Mucosa of descending colon (tissue), 3 donors: ENCODE measurements at regions not wholly inside any gene's neighbourhood (a gene's known extent, or its start where the extent isn't known, plus 50 kb on each side); places are given as distances from the start of the nearest gene placed in this dataset.

Experiments used
- ATAC-seq: fragments of 200-7000 bp; cut with Tn5 transposase; one replicate; pipeline ENCODE4 v1.9.1; 2020; ENCODE audit warnings: mild to moderate bottlenecking, moderate library complexity
- DNase-seq, 3 donors: peaks; one replicate each; pipeline ENCODE4 v3.0.0-alpha.2; 2020
- H3K36me3 ChIP-seq: fragments of 200-600 bp; one replicate; pipeline ENCODE4 v1.8.0; 2021; ENCODE audit warnings: low read depth, mild to moderate bottlenecking
- H3K4me1 ChIP-seq: fragments of 200-600 bp; one replicate; pipeline ENCODE4 v1.8.0; 2021; ENCODE audit warnings: low read depth, mild to moderate bottlenecking
- H3K4me3 ChIP-seq: fragments of 200-600 bp; one replicate; pipeline ENCODE4 v1.8.0; 2021; ENCODE audit warnings: mild to moderate bottlenecking
- H3K9me3 ChIP-seq: fragments of 200-600 bp; one replicate; pipeline ENCODE4 v1.8.0; 2021; ENCODE audit warnings: mild to moderate bottlenecking
- intact Hi-C, 2 donors: fragments of 100-400 bp; cut with DNase I in 1 of 2; cut with micrococcal nuclease in 1 of 2; formaldehyde crosslinking; loops; one replicate each; pipeline versions ENCODE4 v1.11.0 to v1.11.1; 2022; cut with DNase I, micrococcal nuclease
- TF ChIP-seq, protein P1 (sequence below): fragments of 200-600 bp; IDR thresholded peaks from one replicate; pipeline ENCODE4 v1.8.0; 2022; ENCODE audit warnings: antibody characterized with exemption, mild to moderate bottlenecking
- donor health status: DM: no; HTN: no; CAD: no; lungs with moderate emphysema.
- donor health status: DM: no; HTN: no; CAD: no.
- donor health status: DM: no; HTN: yes; CAD: no.

DNA sequence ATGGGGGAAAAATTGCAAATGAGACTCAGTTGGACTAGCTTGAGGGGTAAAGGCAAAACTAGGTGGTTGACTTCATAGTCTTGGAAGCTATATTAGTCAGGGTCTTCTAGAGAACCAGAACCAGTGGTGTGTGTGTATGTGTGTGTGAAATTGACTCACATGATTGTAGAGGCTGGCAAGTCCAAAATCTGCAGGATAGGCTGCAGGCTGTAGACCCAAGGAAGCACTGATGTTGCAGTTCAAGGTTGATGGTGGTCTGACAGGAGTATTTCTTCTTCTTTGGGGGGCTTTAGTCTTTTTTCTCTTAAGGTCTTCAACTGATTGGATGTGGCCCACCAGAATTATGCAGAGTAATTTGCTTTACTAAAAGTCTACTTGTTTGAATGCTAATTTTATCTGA, 217.4 kb downstream of the MANEA start:
- no peak for ATAC-seq
- Histone ChIP-seq H3K4me1 (no peaks in the 10 kb centered on the region), H3K9me3 (no peaks in the 10 kb centered on the region), H3K4me3 (no peak overlapping the region), H3K36me3 (no peaks in the 10 kb centered on the region)
- DNase-seq: no peak
- intact Hi-C loops: no loop called here
- TF ChIP-seq, protein P1, sequence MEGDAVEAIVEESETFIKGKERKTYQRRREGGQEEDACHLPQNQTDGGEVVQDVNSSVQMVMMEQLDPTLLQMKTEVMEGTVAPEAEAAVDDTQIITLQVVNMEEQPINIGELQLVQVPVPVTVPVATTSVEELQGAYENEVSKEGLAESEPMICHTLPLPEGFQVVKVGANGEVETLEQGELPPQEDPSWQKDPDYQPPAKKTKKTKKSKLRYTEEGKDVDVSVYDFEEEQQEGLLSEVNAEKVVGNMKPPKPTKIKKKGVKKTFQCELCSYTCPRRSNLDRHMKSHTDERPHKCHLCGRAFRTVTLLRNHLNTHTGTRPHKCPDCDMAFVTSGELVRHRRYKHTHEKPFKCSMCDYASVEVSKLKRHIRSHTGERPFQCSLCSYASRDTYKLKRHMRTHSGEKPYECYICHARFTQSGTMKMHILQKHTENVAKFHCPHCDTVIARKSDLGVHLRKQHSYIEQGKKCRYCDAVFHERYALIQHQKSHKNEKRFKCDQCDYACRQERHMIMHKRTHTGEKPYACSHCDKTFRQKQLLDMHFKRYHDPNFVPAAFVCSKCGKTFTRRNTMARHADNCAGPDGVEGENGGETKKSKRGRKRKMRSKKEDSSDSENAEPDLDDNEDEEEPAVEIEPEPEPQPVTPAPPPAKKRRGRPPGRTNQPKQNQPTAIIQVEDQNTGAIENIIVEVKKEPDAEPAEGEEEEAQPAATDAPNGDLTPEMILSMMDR: no peak

DNA sequence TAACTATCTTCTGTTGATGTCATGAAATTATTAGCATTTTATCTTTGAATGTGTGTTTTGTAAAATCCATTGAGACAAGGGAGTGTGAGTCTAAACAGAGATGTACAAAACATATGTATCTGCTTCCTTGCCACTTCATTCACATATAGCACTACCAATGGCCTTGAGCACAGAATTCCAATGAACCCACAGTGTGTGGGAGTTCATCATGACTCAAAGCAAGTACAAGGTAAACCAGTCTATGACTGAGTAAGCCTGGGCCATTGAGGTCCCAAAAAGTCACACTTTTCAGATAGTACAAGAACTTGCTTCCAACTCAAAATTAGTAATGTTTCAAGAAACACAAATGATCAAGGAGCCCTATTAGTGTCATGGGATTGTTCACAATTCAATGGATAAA, 218.6 kb downstream of the MANEA start:
- H3K9me3 ChIP-seq: no peaks in the 10 kb centered on the region
- TF ChIP-seq, protein P1: no peak
- H3K4me3 ChIP-seq: no peak overlapping the region
- DNase-seq: no peak
- H3K36me3 ChIP-seq: no peaks in the 10 kb centered on the region
- no peak for ATAC-seq
- H3K4me1 ChIP-seq: no peaks in the 10 kb centered on the region
- intact Hi-C loops: no loop called here

DNA sequence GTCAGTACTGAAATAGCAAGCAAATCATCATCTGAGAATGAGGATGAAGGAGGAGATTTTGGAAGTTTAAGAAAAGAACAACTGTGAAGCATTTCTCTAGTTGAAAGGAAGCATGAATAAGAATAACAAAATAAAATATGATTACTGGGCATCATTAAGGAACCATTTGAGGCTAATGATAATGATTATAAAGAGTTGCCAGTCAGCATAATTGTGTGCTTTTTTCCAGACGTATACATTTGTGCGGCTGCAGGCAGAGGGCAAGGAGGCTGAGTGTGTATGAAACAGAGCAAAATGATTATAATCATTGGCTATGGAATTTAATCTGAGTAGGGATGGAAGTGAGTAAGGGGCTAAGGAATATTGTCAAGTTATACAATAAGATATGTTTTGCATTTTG, 218.7 kb upstream of the FUT9 start:
- ATAC-seq: no peak
- DNase-seq: no peak
- Histone ChIP-seq H3K9me3 (no peaks in the 10 kb centered on the region), H3K4me3 (no peak overlapping the region), H3K4me1 (no peaks in the 10 kb centered on the region), H3K36me3 (no peaks in the 10 kb centered on the region)
- intact Hi-C loops: no loop called here
- TF ChIP-seq, protein P1: no peak

DNA sequence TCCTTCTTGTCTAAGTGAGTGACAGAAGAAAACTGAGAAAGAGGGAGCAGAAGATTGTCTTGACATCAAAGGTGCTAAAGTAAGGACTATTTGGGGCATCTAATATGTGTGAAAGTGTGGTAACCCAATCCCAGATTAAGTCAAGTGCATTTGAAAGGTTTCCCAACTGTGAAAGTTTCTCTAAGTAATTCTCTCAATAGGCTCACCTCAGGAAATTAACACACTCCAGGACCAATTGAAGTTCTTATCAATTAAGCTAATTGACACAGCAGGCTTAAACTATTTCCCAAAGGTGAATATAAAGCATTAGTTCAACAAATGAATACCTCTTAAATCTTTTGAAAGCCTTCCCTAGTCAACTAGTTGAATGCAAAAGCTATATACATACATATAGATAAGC, 212.8 kb upstream of the FUT9 start:
- Histone ChIP-seq H3K9me3 (no peaks in the 10 kb centered on the region), H3K4me1 (no peaks in the 10 kb centered on the region), H3K4me3 (no peak overlapping the region), H3K36me3 (no peaks in the 10 kb centered on the region)
- TF ChIP-seq, protein P1: no peak
- intact Hi-C loops: no loop called here
- DNase-seq (no peak), ATAC-seq (no peak)

DNA sequence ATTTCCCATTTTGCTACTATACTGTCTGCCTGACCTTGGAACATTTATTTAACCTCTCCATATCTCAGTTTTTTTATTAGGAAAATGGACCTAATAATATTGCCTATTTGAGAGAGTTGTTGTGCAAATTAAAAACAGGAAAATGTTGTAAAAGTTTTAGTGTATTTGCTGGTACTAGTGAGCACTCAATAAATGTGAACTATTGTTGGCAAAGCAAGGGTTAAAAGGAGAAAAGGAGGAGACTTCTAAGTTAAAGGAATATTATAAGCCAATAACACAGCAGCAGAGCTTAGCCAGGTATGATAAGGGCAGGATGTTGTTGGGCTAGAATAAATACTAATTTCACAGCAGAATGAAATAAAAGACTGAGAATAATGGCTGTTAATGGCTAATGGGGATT, 211.9 kb upstream of the FUT9 start:
- no peak overlapping the region for H3K4me3 ChIP-seq
- TF ChIP-seq, protein P1: no peak
- H3K9me3 ChIP-seq: no peaks in the 10 kb centered on the region
- no peaks in the 10 kb centered on the region for H3K4me1 ChIP-seq
- DNase-seq (no peak), ATAC-seq (no peak)
- intact Hi-C loops: no loop called here
- H3K36me3 ChIP-seq: no peaks in the 10 kb centered on the region

DNA sequence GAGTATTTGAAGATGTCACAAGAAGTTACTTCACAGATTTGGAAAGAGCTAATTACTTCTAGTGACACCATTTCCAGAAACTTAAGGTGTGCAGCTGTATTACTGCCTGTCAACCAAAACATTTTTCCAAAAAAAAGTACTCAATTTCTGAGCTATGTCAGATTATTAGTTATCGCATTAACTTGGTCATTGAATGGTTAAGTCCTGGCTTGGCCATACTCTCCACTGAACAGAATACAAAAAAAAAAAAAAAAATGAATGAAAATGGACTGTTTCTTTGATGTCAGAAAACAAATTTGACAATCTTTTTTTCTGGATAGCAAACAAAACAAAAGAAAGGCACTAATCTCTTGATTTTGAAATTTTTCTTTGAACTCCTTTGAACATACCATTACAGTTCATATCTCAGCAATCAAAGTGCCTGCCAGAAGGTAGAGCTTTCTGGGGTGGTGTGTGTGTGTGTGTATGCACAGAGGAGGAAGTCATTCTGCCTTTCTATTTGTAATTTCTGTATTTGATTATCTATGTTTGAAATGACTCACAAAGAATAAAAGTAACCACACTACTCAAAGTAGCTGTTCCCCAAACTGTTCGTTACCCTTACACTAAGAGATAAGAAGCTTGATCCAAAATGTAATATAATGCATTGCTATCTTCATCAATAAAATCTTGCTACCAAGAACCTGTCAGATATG, 210.8 kb upstream of the FUT9 start:
- no peaks in the 10 kb centered on the region for H3K4me1 ChIP-seq
- H3K9me3 ChIP-seq: no peaks in the 10 kb centered on the region
- ATAC-seq (peak; percentile 85), DNase-seq (no peak)
- no peaks in the 10 kb centered on the region for H3K36me3 ChIP-seq
- TF ChIP-seq, protein P1: no peak
- no peak overlapping the region for H3K4me3 ChIP-seq
- intact Hi-C loops: no loop called here
